ENCODE measurements at regions not wholly inside any gene's neighbourhood (a gene's known extent, or its start where the extent isn't known, plus 50 kb on each side); places are given as distances from the start of the nearest gene placed in this dataset.

DNA sequence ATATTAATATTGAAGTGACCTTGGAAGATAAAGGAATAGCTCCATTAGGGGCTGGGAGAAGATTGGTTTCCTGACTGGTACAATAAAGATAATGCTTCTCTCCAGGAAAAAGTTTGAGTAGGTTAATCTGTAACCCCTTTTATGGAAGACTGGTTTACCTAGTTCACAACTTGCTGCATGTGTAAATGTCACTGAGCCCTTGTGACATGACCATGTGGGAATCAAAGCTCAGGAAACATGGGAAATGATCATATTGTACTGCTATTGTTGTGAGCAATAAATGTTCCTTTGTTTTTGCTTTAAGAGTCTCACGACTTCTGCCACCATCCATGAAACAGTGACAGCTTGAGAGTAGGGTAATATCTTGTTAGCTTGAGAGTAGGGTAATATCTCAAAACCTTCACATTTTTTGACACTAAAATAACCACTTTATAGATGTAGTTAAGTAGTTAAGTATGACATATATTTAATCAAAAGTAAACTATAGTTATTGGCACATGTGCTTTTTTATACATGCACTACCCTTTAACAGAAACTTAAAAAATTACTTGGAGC, 1338.6 kb downstream of the FSCB start:
- 52 to 70% (median 56%) methylated on average over 1 of the region's 1 CpG for WGBS, 5 donors
- Histone ChIP-seq H3K9me3 (no peaks in the 10 kb centered on the region), H3K27ac (no peak overlapping the region), H3K36me3 (no peaks in the 10 kb centered on the region), H3K4me3 (no peak overlapping the region), H3K27me3 (replicated peaks in 1 of 7) (no peaks in the 10 kb centered on the region), H3K4me1 (no peaks in the 10 kb centered on the region)
- intact Hi-C loops (cut with DNase I; ENCODE audit: low total_unique reads) = no loop called here
- DNase-seq = no peak
- TF ChIP-seq POLR2AphosphoS5 (IDR thresholded peaks at IDR 0.05) = no peak
- TF ChIP-seq, protein P1, sequence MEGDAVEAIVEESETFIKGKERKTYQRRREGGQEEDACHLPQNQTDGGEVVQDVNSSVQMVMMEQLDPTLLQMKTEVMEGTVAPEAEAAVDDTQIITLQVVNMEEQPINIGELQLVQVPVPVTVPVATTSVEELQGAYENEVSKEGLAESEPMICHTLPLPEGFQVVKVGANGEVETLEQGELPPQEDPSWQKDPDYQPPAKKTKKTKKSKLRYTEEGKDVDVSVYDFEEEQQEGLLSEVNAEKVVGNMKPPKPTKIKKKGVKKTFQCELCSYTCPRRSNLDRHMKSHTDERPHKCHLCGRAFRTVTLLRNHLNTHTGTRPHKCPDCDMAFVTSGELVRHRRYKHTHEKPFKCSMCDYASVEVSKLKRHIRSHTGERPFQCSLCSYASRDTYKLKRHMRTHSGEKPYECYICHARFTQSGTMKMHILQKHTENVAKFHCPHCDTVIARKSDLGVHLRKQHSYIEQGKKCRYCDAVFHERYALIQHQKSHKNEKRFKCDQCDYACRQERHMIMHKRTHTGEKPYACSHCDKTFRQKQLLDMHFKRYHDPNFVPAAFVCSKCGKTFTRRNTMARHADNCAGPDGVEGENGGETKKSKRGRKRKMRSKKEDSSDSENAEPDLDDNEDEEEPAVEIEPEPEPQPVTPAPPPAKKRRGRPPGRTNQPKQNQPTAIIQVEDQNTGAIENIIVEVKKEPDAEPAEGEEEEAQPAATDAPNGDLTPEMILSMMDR (IDR thresholded peaks at IDR 0.05 in 8 of 11, conservative IDR thresholded peaks at IDR 0.05 in 3 of 11) = no peak
- no peak for TF ChIP-seq POLR2A (IDR thresholded peaks at IDR 0.05)

DNA sequence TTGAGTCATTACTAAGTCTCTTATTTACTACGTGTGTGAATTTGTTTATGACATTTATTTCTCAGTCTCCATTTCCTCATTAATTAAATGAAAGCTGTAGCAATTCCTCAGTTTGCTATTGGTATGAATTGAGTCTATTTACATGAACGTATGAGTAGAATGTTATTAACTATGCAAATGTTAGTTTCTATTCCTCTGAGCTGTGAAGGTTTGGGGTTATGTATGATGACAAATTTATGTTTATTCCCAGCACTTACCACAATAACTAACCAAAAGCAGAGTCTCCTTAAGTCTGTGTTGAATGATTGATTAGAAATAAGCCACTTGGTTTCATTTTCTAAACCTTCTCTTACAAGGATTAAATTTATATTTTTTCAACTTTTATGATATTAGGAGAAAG, 1340.9 kb downstream of the FSCB start:
- 72 to 87% (median 76%) methylated on average over 2 of the region's 2 CpGs for WGBS, 5 donors
- Histone ChIP-seq H3K36me3 (no peaks in the 10 kb centered on the region), H3K9me3 (no peaks in the 10 kb centered on the region), H3K27ac (no peak overlapping the region), H3K27me3 (replicated peaks in 1 of 7) (no peaks in the 10 kb centered on the region), H3K4me3 (no peak overlapping the region), H3K4me1 (no peaks in the 10 kb centered on the region)
- DNase-seq = no peak
- no peak for TF ChIP-seq POLR2AphosphoS5 (IDR thresholded peaks at IDR 0.05)
- TF ChIP-seq, protein P1 (IDR thresholded peaks at IDR 0.05 in 8 of 11, conservative IDR thresholded peaks at IDR 0.05 in 3 of 11) = no peak
- TF ChIP-seq POLR2A (IDR thresholded peaks at IDR 0.05) = no peak
- intact Hi-C loops (cut with DNase I; ENCODE audit: low total_unique reads) = no loop called here

DNA sequence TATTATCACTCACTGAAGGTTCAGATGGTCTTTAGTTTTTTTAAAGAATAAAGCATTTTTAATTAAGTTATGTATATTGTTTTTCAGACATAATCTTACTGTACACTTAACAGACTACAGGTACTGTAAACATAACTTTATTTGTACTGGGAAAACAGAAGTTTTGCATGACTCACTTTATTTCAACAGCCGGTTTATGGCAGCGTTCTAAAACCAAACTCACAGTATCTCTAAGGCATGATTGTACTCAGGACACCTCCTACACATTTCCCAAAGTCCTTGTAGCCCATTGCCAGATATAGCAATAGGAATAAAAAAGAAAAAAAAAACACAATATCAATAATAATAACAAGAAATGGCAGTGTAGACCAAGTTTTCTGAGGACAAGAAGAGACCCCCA, 1341.4 kb downstream of the FSCB start:
- no peaks in the 10 kb centered on the region for H3K4me1 ChIP-seq
- intact Hi-C loops (cut with DNase I; ENCODE audit: low total_unique reads) = no loop called here
- no peaks in the 10 kb centered on the region for H3K9me3 ChIP-seq
- 86 to 96% (median 90%) methylated on average over 2 of the region's 2 CpGs for WGBS, 5 donors
- H3K27me3 ChIP-seq (replicated peaks in 1 of 7) = no peaks in the 10 kb centered on the region
- no peak for DNase-seq
- TF ChIP-seq POLR2A (IDR thresholded peaks at IDR 0.05) (no peak), POLR2AphosphoS5 (IDR thresholded peaks at IDR 0.05) (no peak)
- TF ChIP-seq, protein P1 (IDR thresholded peaks at IDR 0.05 in 8 of 11, conservative IDR thresholded peaks at IDR 0.05 in 3 of 11) = no peak
- H3K36me3 ChIP-seq = no peaks in the 10 kb centered on the region
- H3K27ac ChIP-seq = no peak overlapping the region
- H3K4me3 ChIP-seq = no peak overlapping the region

DNA sequence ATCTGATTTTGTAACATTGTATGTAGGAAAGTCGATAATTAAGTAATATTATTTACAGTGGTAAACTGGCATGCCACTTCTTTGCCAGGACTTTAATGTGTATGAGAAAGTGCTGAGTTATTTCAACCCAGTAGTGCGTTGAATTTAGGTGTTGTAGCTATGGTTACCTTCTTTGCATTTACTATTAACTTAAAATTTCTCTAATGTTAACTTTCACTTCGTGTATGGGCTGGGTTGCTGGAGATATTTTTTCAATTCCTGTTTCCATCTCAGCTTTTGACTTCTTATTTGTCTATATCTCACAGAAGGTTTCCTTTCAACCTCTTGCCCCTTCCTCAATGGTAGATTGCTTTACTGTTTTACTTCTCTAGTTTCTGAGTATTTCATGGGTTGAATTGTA, 1345.6 kb downstream of the FSCB start:
- intact Hi-C loops (cut with DNase I; ENCODE audit: low total_unique reads) = no loop called here
- Histone ChIP-seq H3K9me3 (no peaks in the 10 kb centered on the region), H3K4me3 (no peak overlapping the region)

DNA sequence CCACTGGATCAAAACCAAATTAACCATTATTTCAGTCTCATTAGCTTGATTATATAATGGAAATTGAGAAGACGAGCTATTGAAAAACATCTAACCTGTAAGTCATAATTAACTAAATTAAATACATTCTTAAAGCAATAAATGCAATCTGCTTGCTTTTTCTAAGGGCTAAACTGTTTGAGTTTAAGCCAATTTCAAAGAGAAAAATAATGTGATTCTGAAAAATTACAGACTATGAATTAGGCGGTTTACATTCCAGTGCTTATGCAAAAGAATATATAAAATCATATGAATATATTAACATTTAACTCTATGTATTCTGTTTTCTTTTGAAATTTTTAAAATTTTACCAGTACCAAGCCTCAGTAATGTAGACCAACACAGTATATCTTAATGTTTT, 1349.4 kb downstream of the FSCB start:
- H3K9me3 ChIP-seq = no peaks in the 10 kb centered on the region
- no peak overlapping the region for H3K4me3 ChIP-seq
- intact Hi-C loops (cut with DNase I; ENCODE audit: low total_unique reads) = no loop called here
- WGBS, 5 donors = 79 to 86% (median 82%) methylated on average over 2 of the region's 2 CpGs
- DNase-seq = no peak
- no peak overlapping the region for H3K27ac ChIP-seq
- H3K27me3 ChIP-seq (replicated peaks in 1 of 7) = no peaks in the 10 kb centered on the region
- TF ChIP-seq POLR2A (IDR thresholded peaks at IDR 0.05) = no peak
- TF ChIP-seq POLR2AphosphoS5 (IDR thresholded peaks at IDR 0.05) = no peak
- TF ChIP-seq, protein P1 (IDR thresholded peaks at IDR 0.05 in 8 of 11, conservative IDR thresholded peaks at IDR 0.05 in 3 of 11) = no peak
- H3K4me1 ChIP-seq = no peaks in the 10 kb centered on the region
- no peaks in the 10 kb centered on the region for H3K36me3 ChIP-seq

More for the DNA sequence above, 1345.6 kb downstream of the FSCB start:
- H3K4me1 ChIP-seq = no peaks in the 10 kb centered on the region
- H3K27me3 ChIP-seq (replicated peaks in 1 of 7) = no peaks in the 10 kb centered on the region
- no peaks in the 10 kb centered on the region for H3K36me3 ChIP-seq
- TF ChIP-seq POLR2AphosphoS5 (IDR thresholded peaks at IDR 0.05) (no peak), POLR2A (IDR thresholded peaks at IDR 0.05) (no peak)
- no peak overlapping the region for H3K27ac ChIP-seq
- no peak for DNase-seq
- 37 to 77% (median 68%) methylated on average over 3 of the region's 3 CpGs for WGBS, 5 donors

Measured in spleen (tissue), 11 donors.